RCC 7860 (cell line): ENCODE measurements at regions not wholly inside any gene's neighbourhood (a gene's known extent, or its start where the extent isn't known, plus 50 kb on each side); places are given as distances from the start of the nearest gene placed in this dataset.
"Not testable (repeated sequence)": the region's sequence is repeated elsewhere in the genome, so short reads cannot be mapped to it uniquely, and the experiment has no call there.

Experiments used
- DNase-seq: peaks from one replicate; pipeline ENCODE4 v3.0.0-alpha.2; 2015; ENCODE audit warnings: low spot score
- FAIRE-seq: peaks from 2 replicates; lab custom pipeline; 2012; peaks lifted over from hg19 to GRCh38; lab: Jason Lieb, UNC

DNA sequence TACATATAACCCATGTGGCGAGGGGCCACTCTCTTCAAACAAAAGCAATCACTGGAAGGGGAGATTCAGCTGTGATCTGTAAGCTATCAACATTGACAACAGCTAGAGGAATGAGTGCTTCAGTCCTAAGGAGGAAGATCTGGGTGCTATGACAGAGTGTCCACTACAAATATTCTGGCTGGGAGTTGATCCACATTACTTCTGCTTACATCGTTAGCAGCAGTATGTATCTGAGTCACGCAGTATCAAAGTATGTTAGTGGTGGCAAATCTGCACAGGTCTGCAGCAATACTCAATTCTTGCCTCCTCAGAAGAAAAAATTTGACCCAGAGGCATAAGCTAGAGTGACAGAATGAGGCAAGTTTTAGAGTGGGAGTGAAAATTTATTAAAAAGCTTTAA lies 267.0 kb downstream of the PTH2R start:
- FAIRE-seq (no peak), DNase-seq (no peak)

DNA sequence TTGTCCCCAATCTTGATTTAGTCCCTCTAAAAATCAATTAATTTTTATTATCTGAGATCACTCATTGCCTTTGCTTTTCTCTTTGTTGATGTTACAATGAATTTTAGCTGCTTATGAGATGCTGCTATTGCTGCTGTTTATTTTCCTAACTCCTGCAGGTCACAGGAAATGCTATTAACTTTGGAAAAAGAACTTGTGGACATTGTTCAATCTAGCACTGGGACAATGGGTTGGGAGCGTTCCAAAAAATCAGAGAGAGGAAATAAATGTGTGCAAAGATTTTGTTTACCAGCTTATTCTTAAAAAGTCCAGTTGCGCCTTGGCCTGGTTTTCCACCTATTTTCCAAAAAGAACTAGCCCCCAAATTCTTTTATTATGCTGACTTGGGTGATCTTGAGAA lies 268.3 kb downstream of the PTH2R start:
- DNase-seq: no peak
- no peak for FAIRE-seq

GRCh38 chr2:208685929-208686328 lies 279.3 kb downstream of the PTH2R start:
- FAIRE-seq: not testable (repeated sequence)

DNA sequence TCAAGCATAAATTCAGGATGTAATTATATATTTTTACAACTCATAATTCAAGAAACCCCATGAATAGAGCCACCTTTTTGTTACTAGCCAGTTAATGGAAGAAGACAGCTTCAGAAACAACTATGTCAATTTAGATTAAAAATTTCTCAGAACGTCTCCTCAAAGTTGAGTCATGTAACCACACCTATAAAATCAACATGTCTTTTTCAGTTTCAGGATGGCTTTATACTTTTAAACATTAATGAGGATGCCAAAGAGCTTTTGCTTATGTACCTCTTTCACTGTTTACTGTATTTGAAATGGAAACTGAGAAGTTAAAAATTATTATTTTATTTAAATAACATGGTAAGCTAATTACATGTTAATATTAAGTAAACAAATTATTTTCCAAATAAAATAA lies 280.1 kb downstream of the PTH2R start:
- FAIRE-seq (peak; percentile 48), DNase-seq (no peak)

More at GRCh38 chr2:208685929-208686328, 279.3 kb downstream of the PTH2R start:
- not testable (repeated sequence) for DNase-seq

- DNase-seq, FAIRE-seq: not testable (repeated sequence)
Observed at GRCh38 chr2:208687720-208688119, 281.1 kb downstream of the PTH2R start.

- no peak for DNase-seq
- FAIRE-seq: no peak
Observed at GRCh38 chr2:208698114-208698513, 291.5 kb downstream of the PTH2R start.

DNA sequence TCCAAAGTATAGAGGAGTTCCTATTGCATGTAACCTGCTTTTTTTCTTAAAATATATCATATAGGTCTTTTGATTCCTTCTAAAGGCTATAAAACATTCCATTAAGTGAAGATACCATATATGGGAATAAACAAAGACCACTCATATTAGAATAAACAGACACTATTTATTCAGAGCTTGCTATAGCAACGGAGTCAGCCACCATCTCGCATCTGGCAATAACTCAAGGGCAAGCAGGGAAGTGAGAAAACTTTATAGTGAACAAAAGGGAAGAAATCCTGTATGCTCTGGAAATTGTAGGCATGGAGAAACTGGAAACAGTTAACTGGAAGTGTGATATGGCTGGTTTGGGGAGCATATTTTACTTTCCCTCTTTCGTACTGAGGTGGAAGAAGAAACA lies 301.9 kb downstream of the PTH2R start:
- DNase-seq (no peak), FAIRE-seq (no peak)

GRCh38 chr2:208711598-208711997 lies 305.0 kb downstream of the PTH2R start:
- DNase-seq (no peak), FAIRE-seq (no peak)

- no peak for DNase-seq
Observed at GRCh38 chr2:208713066-208713745, 306.6 kb downstream of the PTH2R start.

DNA sequence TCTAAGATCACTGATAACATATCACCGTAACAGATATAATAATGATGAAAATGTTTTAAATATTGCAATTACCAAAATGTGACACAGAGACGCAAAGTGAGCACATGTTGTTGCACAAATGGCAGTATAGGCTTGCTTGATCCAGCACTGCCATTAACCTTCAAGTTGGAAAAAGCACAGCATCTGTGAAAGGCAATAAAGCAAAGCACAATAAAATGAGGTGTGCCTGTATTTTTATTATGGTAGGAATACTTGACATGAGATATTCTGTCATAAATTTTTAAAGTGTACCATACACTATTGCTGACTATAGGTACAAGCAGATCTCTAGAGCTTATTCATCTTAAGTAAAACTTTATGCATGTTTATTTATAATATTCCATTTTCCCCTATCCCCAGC lies 312.2 kb downstream of the PTH2R start:
- no peak for FAIRE-seq

More at GRCh38 chr2:208713066-208713745, 306.6 kb downstream of the PTH2R start:
- no peak for FAIRE-seq

GRCh38 chr2:208722731-208723130 lies 316.1 kb downstream of the PTH2R start:
- DNase-seq (no peak), FAIRE-seq (no peak)

More for the DNA sequence above, 312.2 kb downstream of the PTH2R start:
- no peak for DNase-seq

DNA sequence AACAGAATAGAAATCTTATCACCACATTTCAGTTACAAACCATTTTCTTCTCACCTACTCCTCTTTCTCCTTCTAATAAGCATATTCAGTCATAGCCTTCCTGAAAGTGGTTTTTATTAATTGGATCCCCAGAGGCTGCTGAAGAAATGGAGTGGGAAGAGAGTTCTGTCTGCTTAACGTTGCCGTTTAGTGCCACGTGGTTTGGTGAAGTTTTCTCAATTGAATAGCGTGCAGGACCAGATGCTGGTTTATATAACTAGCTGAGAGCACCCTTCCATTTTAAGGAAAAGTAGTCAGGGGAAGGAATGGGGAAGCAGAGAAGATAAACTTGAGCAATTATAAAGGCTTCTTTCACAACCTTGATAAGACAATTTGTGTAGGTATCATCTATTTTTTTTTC lies 318.7 kb downstream of the PTH2R start:
- DNase-seq (no peak), FAIRE-seq (no peak)

DNA sequence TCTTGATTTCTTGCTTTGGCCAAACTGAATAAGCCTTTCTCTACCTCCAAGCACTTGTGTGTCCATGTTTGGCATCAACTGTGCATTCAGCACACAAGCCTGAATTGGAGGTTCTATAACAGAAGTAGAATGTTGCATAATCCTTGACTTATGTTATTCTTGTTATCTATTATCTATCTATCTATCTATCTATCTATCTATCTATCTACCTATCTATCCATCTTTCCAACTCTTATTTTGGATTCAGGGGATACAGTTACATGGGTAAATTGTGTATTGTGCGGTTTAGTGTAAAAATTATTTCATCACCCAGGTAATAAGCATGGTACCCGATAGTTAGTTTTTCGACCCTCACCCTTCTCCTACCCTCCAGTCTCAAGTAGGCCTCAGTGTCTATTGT lies 319.6 kb downstream of the PTH2R start:
- no peak for FAIRE-seq
- no peak for DNase-seq

- not testable (repeated sequence) for FAIRE-seq, DNase-seq
Observed at GRCh38 chr2:208751663-208752415, 345.2 kb downstream of the PTH2R start.

DNA sequence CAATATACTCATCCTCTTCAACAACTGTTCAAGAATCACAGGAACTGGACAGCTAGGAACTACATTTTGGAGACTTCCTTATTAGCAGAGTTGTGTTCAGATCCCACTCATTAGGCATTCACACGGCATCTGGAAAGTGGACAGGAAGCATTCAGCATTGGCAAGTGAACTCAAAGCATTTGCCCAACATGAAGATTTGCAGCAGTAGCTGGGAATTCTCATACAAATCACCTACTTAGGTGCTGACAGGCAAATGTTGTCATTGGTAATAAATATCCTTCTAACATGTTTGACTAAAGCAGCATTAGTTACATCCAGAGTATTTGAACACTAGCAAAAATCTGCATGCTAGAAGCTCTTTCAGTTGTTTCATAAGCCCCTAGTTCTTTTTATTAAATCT lies 350.8 kb downstream of the PTH2R start:
- FAIRE-seq (no peak), DNase-seq (no peak)

- DNase-seq: not testable (repeated sequence)
- FAIRE-seq: peak; percentile 100
Observed at GRCh38 chr2:208773074-208773473, 366.5 kb downstream of the PTH2R start.

DNA sequence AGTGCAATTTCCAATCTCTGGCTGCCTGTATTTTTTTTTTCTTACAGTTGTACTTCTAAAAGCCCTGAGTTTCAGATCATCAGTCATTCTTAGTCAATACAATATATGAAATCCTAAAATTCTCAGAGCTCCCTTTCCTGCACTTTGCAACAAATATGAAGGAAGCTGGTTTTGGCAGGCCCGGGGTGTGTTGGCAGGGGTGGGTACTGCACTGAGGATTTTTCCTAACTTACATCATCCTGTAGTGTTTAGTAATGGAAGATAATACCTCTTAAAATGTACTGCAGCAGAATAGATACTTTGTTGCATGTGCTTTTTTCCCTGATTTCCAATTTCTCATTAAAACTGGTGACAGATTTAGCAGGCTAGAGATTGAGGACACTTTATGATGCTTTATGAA lies 374.6 kb downstream of the PTH2R start:
- FAIRE-seq: no peak
- no peak for DNase-seq

DNA sequence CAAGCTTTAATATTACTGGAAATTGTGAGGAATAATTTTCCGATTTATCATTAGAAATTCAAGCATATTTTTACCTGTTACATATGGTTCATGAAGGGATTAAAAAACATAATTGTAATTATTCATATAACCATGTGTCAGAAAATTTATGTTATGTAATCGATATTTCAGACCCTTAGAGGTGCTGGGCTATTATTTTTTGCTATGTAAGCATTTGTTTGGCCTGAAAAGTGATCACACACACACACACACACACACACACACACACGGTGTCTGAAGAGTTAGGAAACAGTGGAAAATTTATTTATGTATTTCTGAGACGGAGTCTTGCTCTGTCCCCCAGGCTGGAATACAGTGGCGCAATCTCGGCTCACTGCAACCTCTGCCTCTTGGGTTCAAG lies 375.5 kb downstream of the PTH2R start:
- no peak for FAIRE-seq
- no peak for DNase-seq

DNA sequence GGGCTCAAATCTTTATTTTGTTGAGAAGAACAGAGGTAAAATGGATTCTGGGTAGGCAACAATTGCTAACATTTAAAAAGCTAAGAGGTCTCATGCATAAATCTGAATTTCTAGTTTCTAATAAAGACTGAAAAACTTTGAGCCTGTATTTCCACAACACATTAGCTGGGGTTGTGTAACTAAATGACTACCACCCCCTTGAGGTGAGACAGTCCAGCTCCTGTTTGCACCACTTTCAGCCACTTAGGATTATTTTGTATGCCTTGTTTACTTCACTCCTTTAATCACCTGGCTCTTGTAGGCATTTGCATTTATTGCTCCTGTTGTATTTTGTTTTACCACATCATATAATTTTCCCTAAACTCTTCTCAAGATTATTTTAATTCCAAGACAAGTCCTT lies 376.6 kb downstream of the PTH2R start:
- DNase-seq: peak; percentile 1
- FAIRE-seq: no peak

DNA sequence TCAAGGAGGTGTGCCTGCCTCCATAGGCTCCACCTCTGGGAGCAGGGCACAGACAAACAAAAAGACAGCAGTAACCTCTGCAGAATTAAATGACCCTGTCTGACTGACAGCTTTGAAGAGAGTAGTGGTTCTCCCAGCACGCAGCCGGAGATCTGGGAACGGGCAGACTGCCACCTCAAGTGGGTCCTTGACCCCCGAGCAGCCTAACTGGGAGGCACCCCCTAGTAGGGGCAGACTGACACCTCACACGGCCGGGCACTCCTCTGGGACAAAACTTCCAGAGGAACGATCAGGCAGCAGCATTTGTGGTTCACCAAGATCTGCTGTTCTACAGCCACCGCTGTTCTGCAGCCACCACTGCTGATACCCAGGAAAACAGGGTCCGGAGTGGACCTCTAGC lies 378.2 kb downstream of the PTH2R start:
- FAIRE-seq, DNase-seq: not testable (repeated sequence)

DNA sequence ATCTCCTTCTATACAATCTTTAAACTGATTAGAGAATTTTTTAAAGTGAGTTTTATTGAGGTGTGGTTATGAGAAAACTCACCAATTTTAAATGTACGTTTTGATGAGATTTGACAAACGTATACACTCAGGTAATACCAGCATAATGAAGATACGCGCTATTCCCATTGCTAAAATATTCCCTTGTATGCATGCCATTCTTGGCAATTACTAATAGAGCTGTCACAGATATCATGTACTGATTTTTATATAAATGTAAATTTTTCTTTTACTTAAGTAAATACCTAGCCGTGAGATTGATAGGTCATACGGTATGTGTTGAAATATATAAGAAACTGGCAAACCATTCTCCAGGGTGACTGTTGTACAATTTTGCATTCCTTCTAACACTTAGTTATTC lies 384.7 kb downstream of the PTH2R start:
- DNase-seq (no peak), FAIRE-seq (no peak)

GRCh38 chr2:208792766-208793165 lies 386.2 kb downstream of the PTH2R start:
- FAIRE-seq: no peak

More at GRCh38 chr2:208792766-208793165, 386.2 kb downstream of the PTH2R start:
- no peak for DNase-seq
